Adrenal gland (tissue), 9 donors: ENCODE measurements at regions not wholly inside any gene's neighbourhood (a gene's known extent, or its start where the extent isn't known, plus 50 kb on each side); places are given as distances from the start of the nearest gene placed in this dataset.

Source experiments
- DNase-seq, 7 donors: peaks; one replicate each; pipeline ENCODE4 v3.0.0-alpha.2; 2019 to 2020
- H3K27ac ChIP-seq, 5 donors: fragments of 200-600 bp; sonication (generic) in 4 of 5; 1 replicate in 3 of 5; 2 replicates in 2 of 5; pipeline versions ENCODE4 v1.5.1 to v1.8.0; 2016 to 2020; ENCODE audit warnings: mild to moderate bottlenecking in 1 of 5
- H3K27me3 ChIP-seq: fragments of 200-600 bp; 2 replicates; pipeline ENCODE4 v1.8.0; 2021
- H3K36me3 ChIP-seq, 2 donors: fragments of 200-600 bp; replicated peaks in 1 of 2; 1 replicate in 1 of 2; 2 replicates in 1 of 2; pipeline versions ENCODE4 v1.5.1 to v1.8.0; 2018 to 2022
- H3K4me1 ChIP-seq, 2 donors: fragments of 200-600 bp; replicated peaks in 1 of 2; 1 replicate in 1 of 2; 2 replicates in 1 of 2; pipeline versions ENCODE4 v1.5.1 to v1.8.0; 2018 to 2021
- H3K4me3 ChIP-seq, 4 donors: fragments of 200-600 bp; sonication (generic) in 3 of 4; one replicate each; pipeline ENCODE4 v1.5.1; 2016 to 2018
- H3K9me3 ChIP-seq, 3 donors: fragments of 200-600 bp; sonication (generic) in 1 of 3; replicated peaks in 1 of 3; 1 replicate in 2 of 3; 2 replicates in 1 of 3; pipeline versions ENCODE4 v1.5.1 to v1.8.0; 2016 to 2021
- CTCF ChIP-seq, 6 experiments: fragments of 450-650 bp in 4 of 6; fragments of 200-600 bp in 2 of 6; sonication (generic) in 1 of 6; IDR thresholded peaks; 1 replicate in 5 of 6; 2 replicates in 1 of 6; pipeline versions ENCODE4 v1.5.1 to v1.8.0; 2016 to 2021; ENCODE audit warnings: antibody characterized with exemption in 6 of 6, mild to moderate bottlenecking in 2 of 6, moderate library complexity in 1 of 6
- POLR2A ChIP-seq, 2 donors: fragments of 450-650 bp; IDR thresholded peaks; one replicate each; pipeline ENCODE4 v1.6.1; 2017; ENCODE audit warnings: antibody characterized with exemption in 2 of 2, mild to moderate bottlenecking in 2 of 2, moderate library complexity in 1 of 2
- WGBS, 4 donors: extraction: QIAGEN DNeasy Blood & Tissue Kit in 2 of 4; methylation state at CpG; one replicate each; pipeline versions ENCODE4 v1.1.5 to v1.1.7; 2013 to 2017; 5-methylcytosine and 5-hydroxymethylcytosine counted together
- intact Hi-C, 2 donors: fragments of 100-400 bp; cut with DNase I; formaldehyde crosslinking; loops; one replicate each; pipeline versions ENCODE4 v1.14.1 to v1.15.0; 2022 to 2023
- donor health status: healthy with polysubstance abuse.
- donor health status: Bipolar disorder and iron deficiency.
- donor health status: DM: yes; HTN: yes; CAD: no.
- donor health status: DM: no; HTN: no; CAD: no.
- donor health status: DM: no; HTN: no; CAD: no.

- WGBS, 4 donors = 66 to 90% (median 75%) methylated on average over 5 of the region's 5 CpGs
- intact Hi-C loops = no loop called here
- H3K36me3 ChIP-seq = no peaks in the 10 kb centered on the region
- no peaks in the 10 kb centered on the region for H3K4me1 ChIP-seq
- H3K27me3 ChIP-seq = no peaks in the 10 kb centered on the region
- no peak for DNase-seq
- no peak overlapping the region for H3K4me3 ChIP-seq
- H3K9me3 ChIP-seq = no peaks in the 10 kb centered on the region
- H3K27ac ChIP-seq = no peak overlapping the region
- TF ChIP-seq CTCF (IDR thresholded peaks at IDR 0.05) (no peak), POLR2A (IDR thresholded peaks at IDR 0.05) (no peak)
Observed at GRCh38 chr14:92240658-92241057, 82.3 kb upstream of the SLC24A4 start.

GRCh38 chr14:92241966-92242595 is 80.9 kb upstream of the SLC24A4 start:
- Histone ChIP-seq H3K4me3 (no peak overlapping the region), H3K27ac (no peak overlapping the region), H3K36me3 (no peaks in the 10 kb centered on the region), H3K4me1 (no peaks in the 10 kb centered on the region), H3K9me3 (no peaks in the 10 kb centered on the region), H3K27me3 (no peaks in the 10 kb centered on the region)
- DNase-seq = no peak
- 38 to 44% (median 40%) methylated on average over 4 of the region's 4 CpGs for whole genome bisulfite sequencing, 4 donors
- TF ChIP-seq CTCF (IDR thresholded peaks at IDR 0.05) (no peak), POLR2A (IDR thresholded peaks at IDR 0.05) (no peak)
- intact Hi-C loops = no loop called here

- no peak for TF ChIP-seq POLR2A (IDR thresholded peaks at IDR 0.05)
- no peak for TF ChIP-seq CTCF (IDR thresholded peaks at IDR 0.05)
- H3K9me3 ChIP-seq = no peaks in the 10 kb centered on the region
- no peaks in the 10 kb centered on the region for H3K36me3 ChIP-seq
- intact Hi-C loops = no loop called here
- H3K27ac ChIP-seq = no peak overlapping the region
- no peaks in the 10 kb centered on the region for H3K27me3 ChIP-seq
- no peak for DNase-seq
- H3K4me3 ChIP-seq = no peak overlapping the region
- H3K4me1 ChIP-seq = no peaks in the 10 kb centered on the region
Observed at GRCh38 chr14:92244805-92245204, 78.2 kb upstream of the SLC24A4 start.

GRCh38 chr14:92247341-92247740 is 75.6 kb upstream of the SLC24A4 start:
- Histone ChIP-seq H3K4me3 (no peak overlapping the region), H3K9me3 (no peaks in the 10 kb centered on the region), H3K27ac (no peak overlapping the region), H3K36me3 (no peaks in the 10 kb centered on the region), H3K27me3 (no peaks in the 10 kb centered on the region), H3K4me1 (no peaks in the 10 kb centered on the region)
- intact Hi-C loops = no loop called here
- 61 to 85% (median 70%) methylated on average over 4 of the region's 4 CpGs for WGBS, 4 donors
- no peak for TF ChIP-seq POLR2A (IDR thresholded peaks at IDR 0.05)
- no peak for DNase-seq

- TF ChIP-seq POLR2A (IDR thresholded peaks at IDR 0.05) (no peak), CTCF (IDR thresholded peaks at IDR 0.05) (no peak)
- Histone ChIP-seq H3K27me3 (no peaks in the 10 kb centered on the region), H3K36me3 (no peaks in the 10 kb centered on the region), H3K4me3 (no peak overlapping the region), H3K27ac (no peak overlapping the region), H3K9me3 (no peaks in the 10 kb centered on the region), H3K4me1 (no peaks in the 10 kb centered on the region)
- 61 to 71% (median 68%) methylated on average over 9 of the region's 9 CpGs for WGBS, 4 donors
- no peak for DNase-seq
- intact Hi-C loops = no loop called here
Observed at GRCh38 chr14:92247947-92248346, 75.0 kb upstream of the SLC24A4 start.
